ENCODE measurements at regions not wholly inside any gene's neighbourhood (a gene's known extent, or its start where the extent isn't known, plus 50 kb on each side); places are given as distances from the start of the nearest gene placed in this dataset.

- TF ChIP-seq CTCF (IDR thresholded peaks at IDR 0.05; ENCODE audit: low read length): no peak
- TF ChIP-seq EZH2 (IDR thresholded peaks at IDR 0.05; ENCODE audit: borderline replicate concordance, low read length): no peak
Observed at GRCh38 chr4:93911671-93912070, 83.1 kb downstream of the ATOH1 start.

Measured in OCI-LY1 (cell line).